GM21576 (cell line): ENCODE measurements at regions not wholly inside any gene's neighbourhood (a gene's known extent, or its start where the extent isn't known, plus 50 kb on each side); places are given as distances from the start of the nearest gene placed in this dataset.

Source experiments
- ATAC-seq: cut with Tn5 transposase; IDR thresholded peaks from one replicate; pipeline ENCODE4 v1.9.1; 2021; ENCODE audit warnings: mild to moderate bottlenecking, moderate library complexity; ENCODE audit not compliant: unreplicated experiment

GRCh38 chr2:200136655-200137054 lies 169.8 kb upstream of the SPATS2L start:
- no peak for ATAC-seq

GRCh38 chr2:200137271-200137670 lies 169.2 kb upstream of the SPATS2L start:
- no peak for ATAC-seq

- no peak for ATAC-seq
These were observed 168.8 kb upstream of the SPATS2L start for GRCh38 chr2:200137691-200138090.

DNA sequence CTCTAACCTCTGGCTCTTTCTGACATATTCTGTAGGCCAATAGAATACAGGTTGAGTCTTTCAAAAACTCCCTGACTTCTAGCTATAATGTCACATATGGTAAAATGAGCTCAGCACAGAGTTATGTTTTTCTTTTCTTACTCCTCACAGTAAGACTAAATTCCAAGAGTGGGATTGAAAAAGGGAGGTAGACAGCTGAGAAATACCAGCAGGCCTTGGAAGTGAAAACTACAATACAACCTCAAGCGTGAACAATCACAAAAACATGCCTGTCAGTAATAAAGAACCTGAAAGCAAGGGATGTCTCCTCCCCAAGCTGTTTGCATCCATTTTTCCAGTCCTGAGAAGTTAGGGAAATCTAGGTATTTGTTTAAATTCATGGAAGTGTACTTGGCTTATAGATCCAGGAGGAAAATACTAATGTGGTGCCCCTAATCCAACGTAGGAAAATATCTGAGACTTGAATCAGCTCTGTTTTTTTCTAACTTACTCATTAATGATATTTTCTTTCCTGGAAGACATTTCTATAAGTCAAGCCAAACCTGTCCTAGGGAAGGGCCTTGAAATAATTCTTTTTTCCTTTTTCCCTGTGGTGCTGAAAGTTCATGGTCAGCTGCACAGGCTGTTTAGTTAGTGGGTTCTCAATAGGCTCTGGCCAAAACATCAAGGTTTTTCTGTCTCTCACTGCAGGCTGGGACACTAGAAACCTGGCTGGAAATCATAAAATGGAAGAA lies 167.9 kb upstream of the SPATS2L start:
- no peak for ATAC-seq

DNA sequence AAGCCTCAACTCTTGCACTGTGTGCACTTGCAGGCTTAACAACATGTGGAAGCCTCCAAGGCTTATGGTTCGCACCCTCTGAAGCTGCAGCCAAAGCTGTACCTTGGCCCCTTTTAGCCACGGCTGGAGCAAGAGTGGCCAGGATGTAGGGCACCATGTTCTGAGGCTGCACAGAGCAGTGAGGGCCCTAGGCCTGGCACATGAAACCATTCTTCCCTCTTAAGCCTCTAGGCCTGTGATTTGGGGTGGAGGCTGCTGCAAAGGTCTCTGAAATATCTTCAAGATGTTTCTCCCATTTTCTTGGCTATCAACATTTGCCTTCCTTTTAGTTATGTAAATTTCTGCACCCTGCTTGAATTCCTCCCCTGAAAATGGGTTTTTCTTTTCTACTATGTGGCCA lies 161.9 kb upstream of the SPATS2L start:
- no peak for ATAC-seq

DNA sequence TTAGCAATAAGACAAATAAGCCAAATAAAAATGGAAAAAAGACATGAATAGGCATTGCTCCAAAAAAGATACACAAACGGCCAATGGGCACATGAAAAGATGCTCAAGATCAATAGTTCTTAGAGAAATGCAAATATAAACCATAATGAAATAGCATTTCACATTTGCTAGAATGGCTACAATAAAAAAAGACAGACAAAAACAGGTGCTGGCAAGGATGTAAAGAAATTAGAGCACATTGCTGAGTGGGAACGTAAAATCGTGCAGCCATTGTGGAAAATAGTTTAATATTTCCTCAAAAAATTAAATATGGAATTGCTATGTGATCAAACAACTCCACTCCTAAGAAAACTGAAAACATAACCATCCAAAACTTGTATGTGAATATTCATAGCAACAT lies 160.0 kb upstream of the SPATS2L start:
- no peak for ATAC-seq

GRCh38 chr2:200147371-200147770 lies 159.1 kb upstream of the SPATS2L start:
- no peak for ATAC-seq

DNA sequence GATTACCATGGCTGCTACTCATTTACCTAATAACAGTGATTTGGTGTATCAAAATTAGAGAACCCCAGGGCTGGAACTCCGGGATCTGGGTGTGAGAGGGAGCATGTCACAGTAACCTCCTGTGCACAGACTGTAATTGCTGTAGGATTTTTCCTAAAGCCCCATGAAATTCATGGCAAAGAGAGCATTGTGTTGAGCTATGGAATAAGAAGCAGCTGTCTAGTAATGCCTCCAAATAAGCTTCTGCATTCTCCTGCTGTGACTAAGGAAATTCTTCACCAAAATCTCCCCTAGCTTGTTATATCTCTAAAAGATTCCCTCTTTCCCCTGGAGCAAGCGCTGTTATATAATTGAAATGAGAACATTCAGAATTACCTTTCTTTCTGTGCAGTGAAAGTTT lies 158.1 kb upstream of the SPATS2L start:
- ATAC-seq: no peak

GRCh38 chr2:200150411-200151086 lies 155.9 kb upstream of the SPATS2L start:
- no peak for ATAC-seq

- ATAC-seq: no peak
These were observed 150.8 kb upstream of the SPATS2L start for GRCh38 chr2:200155652-200156051.

GRCh38 chr2:200156166-200156835 lies 150.2 kb upstream of the SPATS2L start:
- ATAC-seq: no peak

- no peak for ATAC-seq
These were observed 147.7 kb upstream of the SPATS2L start for GRCh38 chr2:200158647-200159356.

GRCh38 chr2:200159357-200159707 lies 147.2 kb upstream of the SPATS2L start:
- ATAC-seq: no peak

- no peak for ATAC-seq
These were observed 146.4 kb upstream of the SPATS2L start for GRCh38 chr2:200159829-200160781.

DNA sequence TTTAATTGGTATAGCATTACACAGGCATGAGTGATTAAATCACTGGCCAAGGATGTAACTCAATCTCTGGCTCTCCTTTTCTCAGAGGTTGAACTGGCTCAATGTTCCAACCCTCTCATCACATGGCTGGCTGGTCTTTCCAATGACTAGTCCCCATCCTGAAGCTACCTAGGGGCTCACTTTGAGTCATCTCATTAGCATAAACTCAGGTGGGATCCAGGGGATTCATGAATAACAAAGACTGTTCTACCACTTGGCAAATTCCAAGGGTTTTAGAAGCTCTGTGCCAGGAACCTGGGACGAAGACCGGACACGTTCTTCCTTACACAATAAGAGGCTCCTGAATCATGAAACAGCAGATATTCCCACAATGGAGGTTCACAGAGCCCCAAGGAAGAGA lies 145.0 kb upstream of the SPATS2L start:
- ATAC-seq: no peak

DNA sequence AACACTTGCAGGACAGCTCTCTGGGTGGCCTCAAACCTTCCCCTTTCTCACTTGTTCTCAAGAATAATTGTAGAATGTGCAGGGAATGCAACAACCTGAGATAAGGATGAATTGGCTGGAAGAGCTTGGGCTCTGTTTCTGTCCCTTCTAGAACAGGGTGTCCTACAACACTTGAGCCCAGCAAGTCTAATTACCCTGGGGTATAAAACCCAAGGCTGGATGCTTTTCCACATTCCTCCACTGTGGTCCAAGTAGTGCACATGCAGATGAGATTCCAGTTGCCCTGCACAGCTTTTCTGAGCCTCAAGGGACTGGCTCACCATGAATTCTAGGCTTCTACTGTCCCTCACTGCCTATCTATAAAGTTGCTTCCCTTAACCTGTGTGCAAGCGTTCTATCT lies 140.8 kb upstream of the SPATS2L start:
- ATAC-seq: no peak

- ATAC-seq: no peak
These were observed 137.6 kb upstream of the SPATS2L start for GRCh38 chr2:200168641-200169555.

DNA sequence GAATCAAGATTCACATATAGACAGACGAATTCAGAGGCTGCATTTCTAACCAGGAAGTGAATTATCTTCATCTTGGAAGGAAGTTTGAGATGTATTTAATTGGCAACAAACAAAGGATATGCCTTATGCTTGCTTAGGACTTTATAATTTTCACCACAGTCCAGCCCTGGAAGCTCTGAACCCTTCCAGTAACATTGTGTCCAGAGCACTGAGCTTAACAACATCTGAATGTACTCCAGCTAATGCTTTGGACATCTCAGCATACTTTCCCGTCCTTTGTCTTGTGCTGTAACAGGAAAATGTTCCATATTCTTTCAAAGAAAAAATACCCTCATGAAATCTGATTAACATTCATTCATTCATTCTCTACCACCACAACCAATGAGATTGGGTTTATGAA lies 136.3 kb upstream of the SPATS2L start:
- ATAC-seq: no peak

DNA sequence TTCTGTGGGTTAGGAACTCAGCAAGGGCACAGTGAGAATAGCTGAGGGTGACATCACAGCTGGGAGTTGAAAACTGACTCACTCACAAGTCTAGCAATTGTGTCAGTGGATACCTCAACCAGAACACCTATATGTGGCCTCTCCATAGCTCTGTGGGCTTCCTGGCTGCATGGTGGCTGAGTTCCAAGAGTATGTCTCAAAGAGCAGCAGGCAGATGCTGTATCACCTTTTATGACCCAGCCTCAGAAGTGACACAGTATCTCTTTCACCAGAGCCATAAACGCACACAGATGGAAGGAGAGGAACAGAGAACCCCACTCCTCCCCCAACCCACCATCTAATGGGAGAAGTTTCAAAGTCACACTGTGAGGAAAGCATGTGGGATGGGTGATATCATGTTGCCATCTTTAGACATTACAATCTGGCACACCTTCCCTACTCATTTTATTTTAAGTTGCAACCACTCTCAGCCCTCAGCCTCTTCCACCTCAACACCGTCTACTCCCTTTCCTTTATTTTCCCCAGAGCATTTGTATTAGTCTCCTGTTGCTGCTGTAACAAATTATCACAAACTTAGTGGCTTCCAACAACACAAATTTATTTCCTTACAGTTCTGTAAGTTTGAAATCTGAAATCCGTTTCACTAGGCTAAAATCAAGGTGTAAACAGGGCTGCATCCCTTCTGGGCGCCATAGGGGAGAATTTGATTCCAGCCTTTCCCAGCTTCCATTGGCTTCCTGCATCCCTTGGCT lies 134.6 kb upstream of the SPATS2L start:
- ATAC-seq: no peak
